Cardiac muscle cell (in vitro differentiated cells and primary cell): ENCODE measurements at regions not wholly inside any gene's neighbourhood (a gene's known extent, or its start where the extent isn't known, plus 50 kb on each side); places are given as distances from the start of the nearest gene placed in this dataset.
"Not testable (repeated sequence)": the region's sequence is repeated elsewhere in the genome, so short reads cannot be mapped to it uniquely, and the experiment has no call there.

Experiments
- DNase-seq, 2 donors: peaks; one replicate each; pipeline versions ENCODE4 v3.0.0 to v3.0.0-alpha.2; 2010 to 2017; ENCODE audit warnings: low read depth in 1 of 2, low spot score in 1 of 2
- H3K27ac ChIP-seq: fragments of 200-600 bp; sonication (generic); 2 replicates; pipeline ENCODE4 v1.5.1; 2016
- H3K27me3 ChIP-seq: fragments of 200-600 bp; sonication (generic); 2 replicates; pipeline ENCODE4 v1.6.0; 2016; ENCODE audit warnings: control low read depth
- H3K36me3 ChIP-seq: fragments of 200-600 bp; sonication (generic); 2 replicates; pipeline ENCODE4 v1.5.1; 2016; ENCODE audit warnings: control low read depth
- H3K4me1 ChIP-seq: fragments of 200-600 bp; sonication (generic); 2 replicates; pipeline ENCODE4 v1.8.1; 2017; ENCODE audit warnings: low read depth, mild to moderate bottlenecking, mixed run types
- H3K4me3 ChIP-seq: fragments of 200-600 bp; sonication (generic); 2 replicates; pipeline ENCODE4 v1.5.1; 2016; ENCODE audit warnings: mild to moderate bottlenecking
- H3K9me3 ChIP-seq: fragments of 200-600 bp; sonication (generic); 2 replicates; pipeline ENCODE4 v1.5.1; 2017; ENCODE audit warnings: low read depth, mild to moderate bottlenecking, control low read depth
- CTCF ChIP-seq: IDR thresholded peaks from 2 replicates; pipeline ENCODE4 v1.5.1; 2012; ENCODE audit warnings: low read depth, mild to moderate bottlenecking, low read length

GRCh38 chr7:115208710-115209560 lies 287.0 kb downstream of the MDFIC start:
- no peak for DNase-seq
- Histone ChIP-seq H3K9me3 (no peaks in the 10 kb centered on the region), H3K27me3 (no peaks in the 10 kb centered on the region), H3K27ac (no peak overlapping the region), H3K36me3 (no peaks in the 10 kb centered on the region), H3K4me3 (no peak overlapping the region), H3K4me1 (peaks cover 9% of the 10 kb centered on the region)
- TF ChIP-seq CTCF, result no peak

- H3K27me3 ChIP-seq, H3K4me3 ChIP-seq, H3K27ac ChIP-seq, H3K9me3 ChIP-seq, H3K36me3 ChIP-seq, H3K4me1 ChIP-seq, DNase-seq: not testable (repeated sequence)
These were observed 284.5 kb downstream of the MDFIC start for GRCh38 chr7:115206374-115206773.

DNA sequence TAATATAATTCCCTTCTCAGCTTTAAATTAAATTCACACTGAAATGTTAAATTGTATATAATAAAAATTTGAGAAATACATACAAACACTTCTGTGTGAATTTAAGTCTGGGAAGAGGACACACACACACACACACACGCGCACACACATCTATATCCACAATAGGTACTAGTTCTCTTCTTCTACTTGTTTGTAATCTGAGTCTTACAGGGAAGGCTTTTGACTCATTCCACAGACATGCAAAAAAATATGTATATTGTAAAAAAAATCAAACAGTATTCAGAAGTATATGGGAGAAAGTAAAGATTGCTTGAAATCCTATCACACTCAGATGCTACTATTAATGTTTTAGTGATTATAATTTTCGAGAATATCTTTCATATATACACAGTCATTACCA lies 276.2 kb downstream of the MDFIC start:
- H3K27ac ChIP-seq, result no peak overlapping the region
- H3K27me3 ChIP-seq, result no peaks in the 10 kb centered on the region
- no peaks in the 10 kb centered on the region for H3K9me3 ChIP-seq
- TF ChIP-seq CTCF, result no peak
- H3K36me3 ChIP-seq, result no peaks in the 10 kb centered on the region
- no peaks in the 10 kb centered on the region for H3K4me1 ChIP-seq
- DNase-seq, result peak in 1 of 2 donors; percentile 19
- no peak overlapping the region for H3K4me3 ChIP-seq

DNA sequence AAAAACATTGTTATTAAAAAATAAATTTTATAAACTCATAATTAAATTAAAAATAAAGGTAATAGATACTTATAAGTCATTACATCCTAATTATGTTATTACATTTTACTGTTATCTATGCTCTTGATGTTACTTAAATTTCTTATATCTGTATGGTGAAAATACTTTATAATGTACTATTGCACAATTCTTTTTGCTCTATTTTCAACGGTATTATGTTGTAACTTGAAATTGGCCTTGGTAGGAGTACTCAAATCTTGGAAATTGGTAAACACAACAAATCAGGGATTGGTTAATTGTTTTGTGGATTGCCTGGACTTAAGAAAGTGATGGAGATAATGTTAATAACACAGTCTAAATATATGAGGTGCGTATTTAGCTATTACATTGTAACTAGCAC lies 273.3 kb downstream of the MDFIC start:
- DNase-seq, result no peak
- no peak for TF ChIP-seq CTCF
- Histone ChIP-seq H3K4me1 (no peaks in the 10 kb centered on the region), H3K4me3 (no peak overlapping the region), H3K9me3 (no peaks in the 10 kb centered on the region), H3K36me3 (no peaks in the 10 kb centered on the region), H3K27ac (no peak overlapping the region), H3K27me3 (no peaks in the 10 kb centered on the region)

GRCh38 chr7:115191526-115191925 lies 269.6 kb downstream of the MDFIC start:
- Histone ChIP-seq H3K27me3 (no peaks in the 10 kb centered on the region), H3K9me3 (no peaks in the 10 kb centered on the region), H3K27ac (no peak overlapping the region), H3K4me1 (no peaks in the 10 kb centered on the region), H3K36me3 (no peaks in the 10 kb centered on the region), H3K4me3 (no peak overlapping the region)
- no peak for TF ChIP-seq CTCF
- no peak for DNase-seq

DNA sequence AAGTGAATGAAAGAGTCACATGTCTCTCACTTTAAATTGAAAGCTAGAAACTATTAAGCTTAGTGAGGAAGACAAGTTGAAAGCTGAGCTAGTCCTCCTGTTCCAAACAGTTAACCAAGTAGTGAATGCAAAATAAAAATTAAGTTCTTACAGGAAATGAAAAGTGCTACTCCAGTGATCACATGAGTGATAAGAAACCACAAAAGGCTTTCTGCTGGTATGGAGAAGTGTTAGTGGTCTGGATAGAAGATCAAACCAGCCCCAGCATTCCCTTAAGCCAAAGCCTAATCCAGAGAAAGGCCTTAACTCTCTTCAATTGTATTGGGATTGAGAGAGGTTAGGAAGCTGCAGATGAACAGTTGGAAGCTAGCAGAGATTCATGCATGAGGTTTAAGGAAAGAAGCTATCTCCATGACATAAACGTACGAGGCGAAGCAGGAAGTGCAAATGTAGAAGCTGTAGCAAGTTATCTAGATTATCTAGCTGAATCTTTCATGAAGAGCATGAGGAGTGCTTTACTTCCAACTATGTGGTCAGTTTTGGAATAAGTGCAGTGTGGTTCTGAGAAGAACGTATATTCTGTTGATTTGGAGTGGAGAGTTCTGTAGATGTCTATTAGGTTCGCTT lies 261.6 kb downstream of the MDFIC start:
- Histone ChIP-seq H3K4me1 (no peaks in the 10 kb centered on the region), H3K9me3 (no peaks in the 10 kb centered on the region), H3K36me3 (no peaks in the 10 kb centered on the region), H3K27ac (no peak overlapping the region), H3K4me3 (no peak overlapping the region), H3K27me3 (no peaks in the 10 kb centered on the region)
- TF ChIP-seq CTCF, result no peak
- peak in 1 of 2 donors; percentile 42 for DNase-seq
